B cell (primary cell): ENCODE measurements at regions not wholly inside any gene's neighbourhood (a gene's known extent, or its start where the extent isn't known, plus 50 kb on each side); places are given as distances from the start of the nearest gene placed in this dataset.

Source experiments
- ATAC-seq: fragments of 200-7000 bp; cut with Tn5 transposase; one replicate; pipeline ENCODE4 v1.10.0; 2021; ENCODE audit warnings: low read depth, mild to moderate bottlenecking, moderate number of reproducible peaks, moderate library complexity
- CTCF ChIA-PET: fragments of 350-600 bp; sonication (Branson Sonifier 250); formaldehyde crosslinking; loops from one replicate; lab custom pipeline; 2021; ENCODE audit warnings: antibody characterized with exemption, inconsistent platforms; lab: Charles Lee
- POLR2A ChIA-PET: fragments of 350-600 bp; sonication (Branson Sonifier 250); formaldehyde crosslinking; loops from one replicate; lab custom pipeline; 2021; ENCODE audit warnings: antibody characterized with exemption; lab: Charles Lee
- DNase-seq: peaks from one replicate; pipeline ENCODE4 v3.0.0; 2013
- H2AFZ ChIP-seq: 2 replicates; pipeline ENCODE4 v1.6.1; 2012; ENCODE audit warnings: mild to moderate bottlenecking, low read depth, low read length; ENCODE audit not compliant: insufficient read depth, poor library complexity, severe bottlenecking
- H3K27ac ChIP-seq, 2 donors: 1 replicate in 1 of 2; 2 replicates in 1 of 2; pipeline ENCODE4 v1.5.1; 2012 to 2013; ENCODE audit warnings: low read length in 2 of 2, mild to moderate bottlenecking in 2 of 2, moderate library complexity in 1 of 2
- H3K27me3 ChIP-seq, 4 experiments: fragments of 200-600 bp in 1 of 4; sonication (generic) in 1 of 4; replicated peaks in 1 of 4; 1 replicate in 2 of 4; 2 replicates in 2 of 4; pipeline versions ENCODE4 v1.6.1 to v1.7.0; 2013 to 2016; ENCODE audit warnings: low read length in 3 of 4, mild to moderate bottlenecking in 2 of 4, mixed read lengths in 1 of 4, moderate library complexity in 1 of 4; ENCODE audit not compliant: insufficient read depth in 4 of 4, control insufficient read depth in 3 of 4; ENCODE audit errors: control extremely low read depth in 1 of 4
- H3K36me3 ChIP-seq, 2 experiments: replicated peaks in 1 of 2; 1 replicate in 1 of 2; 2 replicates in 1 of 2; pipeline versions ENCODE4 v1.6.1 to v1.7.1; 2013; ENCODE audit warnings: low read length in 1 of 2; ENCODE audit not compliant: insufficient read depth in 2 of 2, control insufficient read depth in 1 of 2; ENCODE audit errors: control extremely low read depth in 1 of 2, extremely low read depth in 1 of 2
- H3K4me1 ChIP-seq, 2 donors: fragments of 200-600 bp in 1 of 2; sonication (generic) in 1 of 2; 1 replicate in 1 of 2; 2 replicates in 1 of 2; pipeline versions ENCODE4 v1.5.1 to v1.6.1; 2013 to 2017; ENCODE audit warnings: low read length in 2 of 2; ENCODE audit not compliant: control insufficient read depth in 2 of 2, insufficient read depth in 2 of 2
- H3K4me2 ChIP-seq: replicated peaks from 2 replicates; pipeline ENCODE3; 2012; ENCODE audit warnings: mild to moderate bottlenecking, low read depth, low read length; ENCODE audit not compliant: poor library complexity, severe bottlenecking
- H3K4me3 ChIP-seq, 5 experiments: fragments of 200-600 bp in 1 of 5; sonication (generic) in 1 of 5; 1 replicate in 3 of 5; 2 replicates in 2 of 5; pipeline versions ENCODE4 v1.5.1 to v1.7.0; 2011 to 2016; ENCODE audit warnings: low read length in 4 of 5, mild to moderate bottlenecking in 4 of 5, low read depth in 2 of 5, control low read depth in 1 of 5, moderate library complexity in 1 of 5; ENCODE audit not compliant: insufficient read depth in 1 of 5; ENCODE audit errors: control extremely low read depth in 1 of 5, extremely low read depth in 1 of 5
- H3K79me2 ChIP-seq: fragments of 200-600 bp; sonication (generic); one replicate; pipeline ENCODE4 v1.6.0; 2016; ENCODE audit warnings: low read length; ENCODE audit not compliant: control insufficient read depth, insufficient read depth
- H3K9ac ChIP-seq: fragments of 200-600 bp; sonication (generic); 2 replicates; pipeline ENCODE4 v1.6.1; 2017; ENCODE audit warnings: mild to moderate bottlenecking, low read length, moderate library complexity
- H3K9me3 ChIP-seq, 3 donors: one replicate each; pipeline versions ENCODE4 v1.6.1 to v1.7.1; 2013; ENCODE audit warnings: low read length in 2 of 3; ENCODE audit not compliant: control insufficient read depth in 2 of 3, insufficient read depth in 1 of 3; ENCODE audit errors: control extremely low read depth in 1 of 3
- H4K20me1 ChIP-seq: 2 replicates; pipeline ENCODE4 v1.6.0; 2012; ENCODE audit warnings: mild to moderate bottlenecking, low read length; ENCODE audit not compliant: insufficient read depth, control insufficient read depth, poor library complexity, severe bottlenecking
- H3K27ac Mint-ChIP-seq: one replicate; pipeline ENCODE4 v1.8.0; 2021; ENCODE audit warnings: mixed read lengths
- H3K27me3 Mint-ChIP-seq: one replicate; pipeline ENCODE4 v1.8.0; 2021; ENCODE audit warnings: mixed read lengths
- H3K4me1 Mint-ChIP-seq: one replicate; pipeline ENCODE4 v1.8.0; 2021; ENCODE audit warnings: mixed read lengths
- H3K4me3 Mint-ChIP-seq: one replicate; pipeline ENCODE4 v1.8.0; 2021; ENCODE audit warnings: mixed read lengths
- H3K9me3 Mint-ChIP-seq: one replicate; pipeline ENCODE4 v1.8.0; 2022; ENCODE audit warnings: mixed read lengths; ENCODE audit not compliant: insufficient read depth
- EZH2 ChIP-seq: IDR thresholded peaks from 2 replicates; pipeline ENCODE4 v1.6.1; 2012; ENCODE audit warnings: borderline replicate concordance, low read depth, mild to moderate bottlenecking, moderate library complexity, low read length; ENCODE audit not compliant: insufficient read depth, poor library complexity, severe bottlenecking
- WGBS: methylation state at CpG from one replicate; pipeline ENCODE4 v1.1.5; 2013; ENCODE audit warnings: missing lambda C conversion rate; ENCODE audit not compliant: insufficient coverage; 5-methylcytosine and 5-hydroxymethylcytosine counted together
- intact Hi-C: fragments of 100-400 bp; cut with micrococcal nuclease; formaldehyde crosslinking; loops from one replicate; pipeline ENCODE4 v1.10.0; 2022
- TF ChIP-seq, protein P1 (sequence below): fragments of 200-600 bp; IDR thresholded peaks from one replicate; pipeline ENCODE4 v1.8.0; 2022; ENCODE audit warnings: antibody characterized with exemption, mild to moderate bottlenecking

DNA sequence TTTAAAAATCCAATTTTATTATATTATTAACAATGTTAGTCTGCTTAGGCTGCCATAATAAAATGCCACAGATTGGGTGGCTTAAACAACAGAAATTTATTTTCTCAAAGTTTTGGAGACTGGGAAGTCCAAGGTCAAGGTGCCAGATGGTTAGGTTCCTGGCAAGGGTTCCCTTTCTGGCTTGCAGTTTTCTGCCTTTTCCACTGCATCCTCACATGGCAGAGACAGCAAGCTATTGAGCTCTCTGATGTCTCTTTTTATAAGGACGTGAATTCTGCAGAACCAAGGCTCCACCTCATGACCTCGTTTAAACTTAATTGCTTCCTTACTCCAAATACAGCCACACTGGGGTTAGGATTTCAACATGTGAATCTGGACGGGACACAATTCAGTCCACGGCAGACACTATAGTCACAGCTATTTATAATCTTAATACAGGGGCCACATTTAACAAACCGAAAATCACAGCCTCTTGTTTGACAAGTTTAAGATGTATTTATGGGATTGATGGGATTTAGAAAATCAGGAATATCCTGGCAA is 174.9 kb upstream of the PUM3 start:
- Histone ChIP-seq H3K4me3 (no peak overlapping the region), H4K20me1 (no peaks in the 10 kb centered on the region), H3K27ac (no peak overlapping the region), H3K9me3 (no peaks in the 10 kb centered on the region), H2AFZ (no peak overlapping the region), H3K9ac (no peak overlapping the region), H3K36me3 (no peaks in the 10 kb centered on the region), H3K4me1 (no peaks in the 10 kb centered on the region), H3K27me3 (peaks cover 0 to 3% (median 0%) of the 10 kb centered on the region in 4 experiments), H3K4me2 (no peak overlapping the region), H3K79me2 (no peaks in the 10 kb centered on the region)
- ChIA-PET POLR2A (no interaction called here), CTCF (no interaction called here)
- ATAC-seq = no peak
- 81% methylated on average over 2 of the region's 5 CpGs for WGBS
- intact Hi-C loops = no loop called here
- Mint-ChIP-seq H3K9me3 (no peaks in the 10 kb centered on the region), H3K27ac (no peak overlapping the region), H3K27me3 (peaks cover 11% of the 10 kb centered on the region), H3K4me3 (no peak overlapping the region), H3K4me1 (no peaks in the 10 kb centered on the region)
- no peak for DNase-seq
- TF ChIP-seq, protein P1, sequence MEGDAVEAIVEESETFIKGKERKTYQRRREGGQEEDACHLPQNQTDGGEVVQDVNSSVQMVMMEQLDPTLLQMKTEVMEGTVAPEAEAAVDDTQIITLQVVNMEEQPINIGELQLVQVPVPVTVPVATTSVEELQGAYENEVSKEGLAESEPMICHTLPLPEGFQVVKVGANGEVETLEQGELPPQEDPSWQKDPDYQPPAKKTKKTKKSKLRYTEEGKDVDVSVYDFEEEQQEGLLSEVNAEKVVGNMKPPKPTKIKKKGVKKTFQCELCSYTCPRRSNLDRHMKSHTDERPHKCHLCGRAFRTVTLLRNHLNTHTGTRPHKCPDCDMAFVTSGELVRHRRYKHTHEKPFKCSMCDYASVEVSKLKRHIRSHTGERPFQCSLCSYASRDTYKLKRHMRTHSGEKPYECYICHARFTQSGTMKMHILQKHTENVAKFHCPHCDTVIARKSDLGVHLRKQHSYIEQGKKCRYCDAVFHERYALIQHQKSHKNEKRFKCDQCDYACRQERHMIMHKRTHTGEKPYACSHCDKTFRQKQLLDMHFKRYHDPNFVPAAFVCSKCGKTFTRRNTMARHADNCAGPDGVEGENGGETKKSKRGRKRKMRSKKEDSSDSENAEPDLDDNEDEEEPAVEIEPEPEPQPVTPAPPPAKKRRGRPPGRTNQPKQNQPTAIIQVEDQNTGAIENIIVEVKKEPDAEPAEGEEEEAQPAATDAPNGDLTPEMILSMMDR = no peak
- TF ChIP-seq EZH2 = no peak

DNA sequence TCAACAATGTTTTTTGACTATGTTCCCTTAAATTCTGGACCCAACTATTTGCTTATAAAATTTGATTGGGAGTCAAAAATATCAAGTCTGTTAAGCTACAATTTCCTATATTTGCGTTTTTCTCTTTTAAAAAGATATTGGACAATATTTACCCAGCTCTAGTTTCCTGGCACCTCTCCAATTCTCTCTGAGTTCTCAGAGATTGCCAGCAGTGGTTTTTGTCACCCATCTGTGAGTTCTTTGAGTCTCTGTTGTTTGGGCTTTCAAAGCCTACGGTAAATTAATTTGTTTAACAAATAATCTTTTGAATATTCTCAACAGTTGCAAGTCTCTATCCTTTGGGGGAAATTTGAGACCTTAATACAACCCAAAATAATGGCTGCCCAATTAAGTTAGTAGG is 174.2 kb upstream of the PUM3 start:
- ChIA-PET POLR2A (no interaction called here), CTCF (no interaction called here)
- H3K4me2 ChIP-seq = no peak overlapping the region
- Mint-ChIP-seq H3K27me3 (peaks cover 10% of the 10 kb centered on the region), H3K4me1 (no peaks in the 10 kb centered on the region), H3K27ac (no peak overlapping the region), H3K9me3 (no peaks in the 10 kb centered on the region), H3K4me3 (no peak overlapping the region)
- intact Hi-C loops = no loop called here
- ATAC-seq (no peak), DNase-seq (no peak)
- no peak overlapping the region for H3K9ac ChIP-seq
- peaks cover 0 to 3% (median 0%) of the 10 kb centered on the region in 4 experiments for H3K27me3 ChIP-seq
- no peak overlapping the region for H3K27ac ChIP-seq
- H4K20me1 ChIP-seq = no peaks in the 10 kb centered on the region
- H2AFZ ChIP-seq = no peak overlapping the region
- H3K4me3 ChIP-seq = no peak overlapping the region
- no peaks in the 10 kb centered on the region for H3K9me3 ChIP-seq
- no peaks in the 10 kb centered on the region for H3K79me2 ChIP-seq
- TF ChIP-seq, protein P1 = no peak
- no peak for TF ChIP-seq EZH2
- no peaks in the 10 kb centered on the region for H3K4me1 ChIP-seq
- no CpG with 5 or more reads among the region's 2 CpGs for WGBS
- H3K36me3 ChIP-seq = no peaks in the 10 kb centered on the region
